ENCODE measurements at regions not wholly inside any gene's neighbourhood (a gene's known extent, or its start where the extent isn't known, plus 50 kb on each side); places are given as distances from the start of the nearest gene placed in this dataset.
"Not testable (repeated sequence)": the region's sequence is repeated elsewhere in the genome, so short reads cannot be mapped to it uniquely, and the experiment has no call there.

DNA sequence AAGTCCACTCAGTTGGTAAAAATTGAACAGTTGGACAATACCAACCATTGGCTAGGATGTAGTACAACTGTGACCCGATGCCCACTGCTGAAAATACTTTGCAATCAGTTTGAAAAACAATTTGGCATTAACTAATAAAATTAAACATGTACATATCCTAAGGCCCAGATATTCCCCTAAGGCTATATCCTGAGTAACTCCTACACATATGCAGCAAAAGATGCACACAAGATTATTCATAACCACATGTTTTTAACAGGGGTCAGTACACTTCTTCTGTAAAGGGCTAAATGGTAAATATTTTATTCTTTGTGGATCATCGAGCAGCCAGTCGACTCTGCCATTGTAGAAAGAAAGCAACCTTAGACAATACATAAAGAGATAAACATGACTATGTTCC, 116.3 kb downstream of the MEX3B start:
- in situ Hi-C loops (cut with MboI; ENCODE audit: low pct_unique_long_range_greater_than_20kb, low sequenced_read_pairs, unreplicated experiment): loop anchor here (25.0 kb wide), 1 partner anchor 642 kb away; no protein-coding TSS in a partner anchor
- TF ChIP-seq, protein P1, sequence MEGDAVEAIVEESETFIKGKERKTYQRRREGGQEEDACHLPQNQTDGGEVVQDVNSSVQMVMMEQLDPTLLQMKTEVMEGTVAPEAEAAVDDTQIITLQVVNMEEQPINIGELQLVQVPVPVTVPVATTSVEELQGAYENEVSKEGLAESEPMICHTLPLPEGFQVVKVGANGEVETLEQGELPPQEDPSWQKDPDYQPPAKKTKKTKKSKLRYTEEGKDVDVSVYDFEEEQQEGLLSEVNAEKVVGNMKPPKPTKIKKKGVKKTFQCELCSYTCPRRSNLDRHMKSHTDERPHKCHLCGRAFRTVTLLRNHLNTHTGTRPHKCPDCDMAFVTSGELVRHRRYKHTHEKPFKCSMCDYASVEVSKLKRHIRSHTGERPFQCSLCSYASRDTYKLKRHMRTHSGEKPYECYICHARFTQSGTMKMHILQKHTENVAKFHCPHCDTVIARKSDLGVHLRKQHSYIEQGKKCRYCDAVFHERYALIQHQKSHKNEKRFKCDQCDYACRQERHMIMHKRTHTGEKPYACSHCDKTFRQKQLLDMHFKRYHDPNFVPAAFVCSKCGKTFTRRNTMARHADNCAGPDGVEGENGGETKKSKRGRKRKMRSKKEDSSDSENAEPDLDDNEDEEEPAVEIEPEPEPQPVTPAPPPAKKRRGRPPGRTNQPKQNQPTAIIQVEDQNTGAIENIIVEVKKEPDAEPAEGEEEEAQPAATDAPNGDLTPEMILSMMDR (IDR thresholded peaks at IDR 0.05; ENCODE audit: extremely low read depth, insufficient read depth, missing control alignments): no peak
- DNase-seq (ENCODE audit: low spot score): no peak

DNA sequence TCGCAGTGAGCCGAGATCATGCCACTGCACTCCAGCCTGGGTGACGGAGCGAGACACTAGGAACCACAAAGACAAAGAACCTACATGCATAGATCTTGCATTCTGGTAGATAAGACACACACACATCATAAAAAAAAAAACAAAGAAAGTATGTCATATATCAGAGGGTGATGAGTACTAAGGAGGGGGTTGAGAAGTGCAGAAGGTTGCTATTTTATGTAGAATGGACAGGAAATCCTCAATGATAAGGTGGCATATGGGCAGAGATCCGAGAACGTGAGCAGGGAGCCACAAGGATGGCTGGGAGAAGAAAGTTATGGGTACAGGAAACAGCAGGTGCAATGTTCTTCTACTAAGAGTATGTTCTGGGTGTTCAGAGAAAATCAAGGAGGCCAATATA, 118.8 kb downstream of the MEX3B start:
- in situ Hi-C loops (cut with MboI; ENCODE audit: low pct_unique_long_range_greater_than_20kb, low sequenced_read_pairs, unreplicated experiment): loop anchor here (25.0 kb wide), 1 partner anchor 640 kb away; no protein-coding TSS in a partner anchor
- no peak for DNase-seq (ENCODE audit: low spot score)
- TF ChIP-seq, protein P1 (IDR thresholded peaks at IDR 0.05; ENCODE audit: extremely low read depth, insufficient read depth, missing control alignments): no peak

DNA sequence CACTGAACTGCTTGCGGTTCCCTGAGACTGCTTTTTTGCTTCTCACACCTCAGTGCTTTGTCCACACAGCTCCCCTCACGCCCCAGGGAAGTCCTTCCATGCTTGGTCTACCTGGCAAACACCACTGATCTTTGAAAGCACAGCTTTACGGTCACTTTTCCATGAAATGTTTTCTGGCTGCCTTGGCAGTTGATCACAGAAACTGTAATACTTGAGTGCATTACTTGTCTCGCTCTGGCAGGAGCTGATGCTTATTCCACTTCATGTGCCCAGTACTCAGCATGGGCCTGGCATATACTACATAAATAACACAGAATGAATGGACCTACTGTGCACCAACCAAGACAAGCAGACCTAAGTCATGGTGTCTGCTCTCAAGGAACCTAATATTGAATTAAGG, 121.1 kb downstream of the MEX3B start:
- no peak for DNase-seq (ENCODE audit: low spot score)
- TF ChIP-seq, protein P1 (IDR thresholded peaks at IDR 0.05; ENCODE audit: extremely low read depth, insufficient read depth, missing control alignments): no peak
- in situ Hi-C loops (cut with MboI; ENCODE audit: low pct_unique_long_range_greater_than_20kb, low sequenced_read_pairs, unreplicated experiment): loop anchor here (25.0 kb wide), 1 partner anchor 637 kb away; no protein-coding TSS in a partner anchor

DNA sequence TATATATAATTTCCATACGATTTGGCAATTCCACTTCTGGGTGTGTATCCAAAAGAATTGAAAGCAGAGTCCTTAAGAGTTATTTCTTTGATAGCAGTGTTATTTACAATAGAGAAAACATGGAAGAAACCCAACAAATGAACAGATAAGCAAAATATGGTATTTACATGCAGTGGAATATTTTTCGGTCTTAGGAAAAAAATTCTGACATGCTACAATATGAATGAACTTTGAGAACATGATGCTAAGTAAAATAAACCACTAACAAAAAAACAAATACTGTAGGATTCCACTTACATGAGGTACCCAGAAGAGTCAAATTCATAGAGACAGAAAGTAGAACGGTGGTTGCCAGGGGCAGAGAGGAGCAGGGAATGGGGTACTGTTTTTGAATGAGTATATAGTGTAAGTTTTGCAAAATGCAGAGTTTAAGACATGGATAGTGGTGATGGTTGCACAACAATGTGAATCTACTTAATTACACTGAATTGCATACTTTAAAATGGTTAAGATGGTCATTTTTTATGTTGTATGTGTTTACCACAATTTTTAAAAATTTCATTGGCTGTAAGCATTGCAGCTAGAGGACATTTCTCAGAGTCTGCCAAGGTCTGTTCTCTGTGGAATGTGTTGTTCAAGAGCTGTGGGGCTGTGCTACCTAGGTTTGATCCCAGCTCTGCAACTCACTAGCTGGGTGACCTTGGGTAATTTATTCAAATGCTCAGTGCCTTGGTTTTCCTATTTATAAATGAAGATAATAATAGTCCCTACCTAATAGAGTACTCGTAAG, 122.1 kb downstream of the MEX3B start:
- TF ChIP-seq, protein P1 (IDR thresholded peaks at IDR 0.05; ENCODE audit: extremely low read depth, insufficient read depth, missing control alignments): no peak
- no peak for DNase-seq (ENCODE audit: low spot score)
- in situ Hi-C loops (cut with MboI; ENCODE audit: low pct_unique_long_range_greater_than_20kb, low sequenced_read_pairs, unreplicated experiment): no loop called here

DNA sequence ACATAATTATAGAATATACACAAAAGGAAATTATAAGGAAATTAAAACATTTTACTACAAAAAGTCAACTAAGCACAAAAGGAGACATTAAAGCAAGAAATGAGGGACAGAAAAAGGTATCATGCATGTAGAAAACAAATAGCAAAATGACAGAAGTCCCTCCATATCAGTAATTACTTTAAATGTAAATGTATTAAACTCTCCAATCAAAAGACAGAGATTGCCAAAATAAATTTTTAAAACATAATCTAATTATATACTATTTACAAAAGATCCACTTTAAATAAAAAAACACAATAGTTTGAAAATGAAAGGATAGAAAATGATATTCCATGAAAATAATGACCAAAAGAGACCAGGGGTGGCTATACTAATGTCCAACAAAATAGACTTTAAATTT, 123.7 kb downstream of the MEX3B start:
- DNase-seq (ENCODE audit: low spot score): no peak
- in situ Hi-C loops (cut with MboI; ENCODE audit: low pct_unique_long_range_greater_than_20kb, low sequenced_read_pairs, unreplicated experiment): no loop called here
- TF ChIP-seq, protein P1 (IDR thresholded peaks at IDR 0.05; ENCODE audit: extremely low read depth, insufficient read depth, missing control alignments): no peak

DNA sequence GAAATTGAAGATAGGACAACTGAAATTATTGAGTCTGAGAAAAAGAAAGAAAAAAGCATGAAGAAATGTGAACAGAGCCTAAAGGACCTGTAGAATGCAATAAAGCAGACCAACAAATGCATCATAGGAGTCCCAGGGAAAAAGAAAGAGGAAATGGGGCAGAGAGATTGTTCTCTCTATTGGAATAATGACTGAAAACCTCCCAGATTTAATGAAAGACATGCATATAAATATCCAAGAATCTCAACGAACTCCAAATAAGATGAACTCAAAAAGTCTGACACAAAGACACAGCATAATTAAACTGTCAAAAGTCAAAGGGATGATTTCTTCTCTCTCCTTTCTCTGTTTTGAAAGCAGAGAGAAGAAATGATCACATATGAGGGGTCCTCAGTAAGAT, 124.7 kb downstream of the MEX3B start:
- TF ChIP-seq, protein P1 (IDR thresholded peaks at IDR 0.05; ENCODE audit: extremely low read depth, insufficient read depth, missing control alignments): no peak
- in situ Hi-C loops (cut with MboI; ENCODE audit: low pct_unique_long_range_greater_than_20kb, low sequenced_read_pairs, unreplicated experiment): no loop called here
- DNase-seq (ENCODE audit: low spot score): no peak

DNA sequence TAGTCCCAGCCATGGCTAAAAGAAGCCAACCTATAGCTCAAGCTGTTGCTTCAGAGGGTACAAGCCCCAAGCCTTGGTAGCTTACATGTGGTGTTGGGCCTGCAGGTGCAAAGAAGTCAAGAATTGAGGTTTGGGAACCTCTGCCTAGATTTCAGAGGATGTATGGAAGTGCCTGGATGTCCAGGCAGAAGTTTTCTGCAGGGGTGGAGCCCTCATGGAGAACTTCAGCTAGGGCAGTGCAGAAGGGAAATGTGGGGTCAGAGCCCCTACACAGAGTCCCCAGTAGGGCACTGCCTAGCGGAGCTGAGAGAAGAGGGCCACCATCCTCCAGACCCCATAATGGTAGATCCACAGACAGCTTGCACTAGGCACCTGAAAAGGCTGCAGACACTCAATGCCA, 127.1 kb downstream of the MEX3B start:
- not testable (repeated sequence) for DNase-seq (ENCODE audit: low spot score)

More for the DNA sequence above, 127.1 kb downstream of the MEX3B start:
- in situ Hi-C loops (cut with MboI; ENCODE audit: low pct_unique_long_range_greater_than_20kb, low sequenced_read_pairs, unreplicated experiment): not testable (repeated sequence)
